Activated CD8-positive, alpha-beta memory T cell treated with anti-CD3 and anti-CD28 coated beads for 24 hours (primary cell): ENCODE measurements at regions not wholly inside any gene's neighbourhood (a gene's known extent, or its start where the extent isn't known, plus 50 kb on each side); places are given as distances from the start of the nearest gene placed in this dataset.
A peak's percentile ranks its signal among the peaks of the same experiment; 100 is the strongest.
"Not testable (repeated sequence)": the region's sequence is repeated elsewhere in the genome, so short reads cannot be mapped to it uniquely, and the experiment has no call there.

Experiments
- DNase-seq: peaks from one replicate; pipeline ENCODE4 v3.0.0-alpha.2; 2020

GRCh38 chr7:101744588-101744987 lies 72.8 kb upstream of the CUX1 start:
- no peak for DNase-seq

- DNase-seq = no peak
Measured at GRCh38 chr7:101746314-101746713, 71.1 kb upstream of the CUX1 start.

- no peak for DNase-seq
Measured at GRCh38 chr7:101747053-101747878, 70.2 kb upstream of the CUX1 start.

DNA sequence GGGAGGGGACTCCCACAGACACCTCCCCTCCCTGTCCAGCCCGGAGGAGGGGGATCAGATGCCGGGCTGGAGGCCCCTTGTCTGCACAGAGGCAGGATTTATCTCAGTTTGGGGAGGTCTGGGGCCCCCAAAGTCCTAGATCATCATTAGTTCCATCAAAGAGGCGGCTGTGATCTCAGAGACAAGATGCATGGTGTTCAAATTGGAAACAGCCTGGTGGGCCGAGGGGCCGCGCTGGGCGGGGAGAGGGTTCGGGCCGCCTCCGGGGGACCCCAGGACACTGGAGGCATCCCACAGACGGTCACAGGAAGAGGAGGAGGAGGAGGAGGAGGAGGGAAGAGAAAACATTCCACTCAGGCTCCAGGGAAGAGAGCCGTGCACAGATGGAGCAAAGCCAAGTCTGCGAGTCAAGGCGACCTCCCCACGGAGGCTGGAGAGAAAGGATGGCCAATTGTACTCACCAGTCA lies 69.5 kb upstream of the CUX1 start:
- DNase-seq = no peak

- DNase-seq = no peak
Measured at GRCh38 chr7:101749891-101750290, 67.5 kb upstream of the CUX1 start.

DNA sequence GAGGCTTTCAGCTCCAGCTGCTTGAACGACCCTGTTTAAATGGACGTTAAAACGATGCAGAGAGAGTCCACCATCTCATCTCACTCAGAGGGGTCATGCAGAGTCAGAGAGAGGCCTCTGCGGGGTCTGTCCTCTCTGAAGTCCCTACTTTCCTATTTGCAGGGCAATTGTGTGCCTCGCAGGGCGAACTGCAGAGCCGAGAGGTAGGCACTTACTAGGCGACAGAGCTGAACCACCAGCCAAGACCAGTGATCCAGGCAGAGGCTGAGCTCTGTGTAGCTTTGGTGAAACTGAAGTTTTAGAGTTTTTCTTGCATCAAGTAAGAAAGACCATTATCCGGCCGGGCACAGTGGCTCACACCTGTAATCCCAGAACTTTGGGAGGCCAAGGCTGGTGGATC lies 64.1 kb upstream of the CUX1 start:
- DNase-seq = no peak

GRCh38 chr7:101754424-101755159 lies 62.8 kb upstream of the CUX1 start:
- peak; percentile 63 for DNase-seq

DNA sequence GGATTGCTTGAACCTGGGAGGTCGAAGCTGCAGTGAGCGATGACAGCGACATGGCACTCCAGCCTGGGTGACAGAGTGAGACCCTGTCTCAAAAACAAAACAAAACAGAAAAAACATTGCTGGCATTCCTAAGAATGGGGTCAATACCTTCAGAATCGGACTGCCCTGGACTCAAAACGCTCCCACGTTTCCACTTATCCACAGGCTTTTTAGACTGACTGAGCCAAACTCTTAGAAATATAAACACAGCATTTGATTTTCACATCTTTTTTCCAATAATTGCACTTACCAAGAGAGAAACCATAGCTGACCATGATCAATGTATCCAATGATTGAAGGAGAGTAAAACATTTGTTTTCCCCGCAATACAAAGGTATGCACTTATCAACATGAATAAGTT lies 59.5 kb upstream of the CUX1 start:
- no peak for DNase-seq

DNA sequence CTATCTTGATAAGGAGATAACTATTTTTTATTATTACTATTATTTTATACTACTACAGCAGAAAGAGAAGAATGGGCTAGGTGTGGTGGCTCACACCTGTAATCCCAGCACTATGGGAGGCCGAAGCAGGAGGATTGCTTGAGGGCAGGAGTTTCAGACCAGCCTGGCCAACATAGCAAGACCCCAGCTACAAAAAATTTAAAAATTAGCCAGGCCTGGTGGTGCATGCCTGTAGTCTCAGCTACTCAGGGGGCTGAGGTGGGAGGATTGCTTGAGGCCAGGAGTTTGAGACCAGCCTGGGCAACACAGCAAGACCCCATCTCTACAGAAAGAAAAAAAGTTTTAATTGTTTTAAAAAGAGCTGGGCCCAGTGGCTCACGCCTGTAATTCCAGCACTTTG lies 58.9 kb upstream of the CUX1 start:
- not testable (repeated sequence) for DNase-seq

GRCh38 chr7:101764221-101764620 lies 53.2 kb upstream of the CUX1 start:
- DNase-seq = no peak

- no peak for DNase-seq
Measured at GRCh38 chr7:101767544-101767943, 49.9 kb upstream of the CUX1 start.
